Body of pancreas (tissue), 4 donors: ENCODE measurements at regions not wholly inside any gene's neighbourhood (a gene's known extent, or its start where the extent isn't known, plus 50 kb on each side); places are given as distances from the start of the nearest gene placed in this dataset.

Experiments used
- ATAC-seq: fragments of 150-250 bp; one replicate; pipeline ENCODE4 v1.9.1; 2016
- DNase-seq, 4 donors: peaks; one replicate each; pipeline ENCODE4 v3.0.0-alpha.2; 2019
- H3K27ac ChIP-seq, 4 donors: fragments of 200-600 bp; sonication (generic); 1 replicate in 3 of 4; 2 replicates in 1 of 4; pipeline versions ENCODE4 v1.5.1 to v1.6.1; 2016 to 2019; ENCODE audit warnings: mild to moderate bottlenecking in 1 of 4, mixed read lengths in 1 of 4, moderate library complexity in 1 of 4
- H3K27me3 ChIP-seq, 2 donors: fragments of 200-600 bp; sonication (generic); one replicate each; pipeline ENCODE4 v1.6.0; 2016; ENCODE audit warnings: mild to moderate bottlenecking in 1 of 2
- H3K36me3 ChIP-seq, 2 donors: fragments of 200-600 bp; sonication (generic); replicated peaks in 1 of 2; 2 replicates each; pipeline ENCODE4 v1.5.1; 2016; ENCODE audit warnings: low read depth in 2 of 2; ENCODE audit not compliant: insufficient read depth in 1 of 2
- H3K4me1 ChIP-seq: fragments of 200-600 bp; sonication (generic); one replicate; pipeline ENCODE4 v1.6.0; 2016
- H3K4me3 ChIP-seq, 2 donors: fragments of 200-600 bp; sonication (generic); 1 replicate in 1 of 2; 2 replicates in 1 of 2; pipeline ENCODE4 v1.5.1; 2016 to 2019
- H3K9me3 ChIP-seq, 3 donors: fragments of 200-600 bp; sonication (generic); 1 replicate in 2 of 3; 2 replicates in 1 of 3; pipeline ENCODE4 v1.5.1; 2016
- POLR2A ChIP-seq, 3 donors: fragments of 450-650 bp; IDR thresholded peaks; one replicate each; pipeline ENCODE4 v1.6.1; 2016; ENCODE audit warnings: antibody characterized with exemption in 3 of 3, mild to moderate bottlenecking in 2 of 3
- WGBS, 2 donors: methylation state at CpG; one replicate each; pipeline ENCODE4 v1.1.5; 2017; 5-methylcytosine and 5-hydroxymethylcytosine counted together
- intact Hi-C: fragments of 100-400 bp; cut with DNase I; formaldehyde crosslinking; loops from one replicate; pipeline ENCODE4 v1.15.1; 2023
- TF ChIP-seq, protein P1 (sequence below), 7 experiments: fragments of 450-650 bp in 4 of 7; fragments of 200-600 bp in 3 of 7; sonication (generic) in 3 of 7; IDR thresholded peaks; one replicate each; pipeline ENCODE4 v1.5.1; 2016 to 2019; ENCODE audit warnings: antibody characterized with exemption in 7 of 7

DNA sequence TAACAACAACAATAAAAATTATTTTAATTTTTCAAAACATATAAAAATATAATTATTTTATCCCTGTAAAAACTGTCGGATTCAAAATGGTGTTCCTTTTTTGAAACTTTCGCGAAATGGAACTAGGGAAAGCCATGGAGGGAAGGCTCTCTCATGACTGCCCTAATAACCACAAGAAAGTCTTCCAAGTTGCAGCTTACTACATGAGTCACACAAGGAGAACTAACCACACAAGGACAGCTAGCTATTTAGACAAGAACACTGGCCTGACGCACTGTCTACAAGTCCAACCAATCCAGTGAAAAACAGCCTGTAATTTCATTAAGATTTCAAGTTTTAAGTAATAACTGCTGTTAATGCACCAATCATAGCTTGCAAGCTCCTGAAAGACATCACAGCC is 319.2 kb upstream of the PCDH9 start:
- Histone ChIP-seq H3K36me3 (no peaks in the 10 kb centered on the region), H3K27ac (no peak overlapping the region), H3K4me3 (no peak overlapping the region), H3K4me1 (no peaks in the 10 kb centered on the region), H3K27me3 (no peaks in the 10 kb centered on the region), H3K9me3 (no peaks in the 10 kb centered on the region)
- 68 to 71% methylated on average over 4 of the region's 4 CpGs for WGBS, 2 donors
- intact Hi-C loops = no loop called here
- ATAC-seq (no peak), DNase-seq (no peak)
- TF ChIP-seq POLR2A (IDR thresholded peaks at IDR 0.05) = no peak
- TF ChIP-seq, protein P1, sequence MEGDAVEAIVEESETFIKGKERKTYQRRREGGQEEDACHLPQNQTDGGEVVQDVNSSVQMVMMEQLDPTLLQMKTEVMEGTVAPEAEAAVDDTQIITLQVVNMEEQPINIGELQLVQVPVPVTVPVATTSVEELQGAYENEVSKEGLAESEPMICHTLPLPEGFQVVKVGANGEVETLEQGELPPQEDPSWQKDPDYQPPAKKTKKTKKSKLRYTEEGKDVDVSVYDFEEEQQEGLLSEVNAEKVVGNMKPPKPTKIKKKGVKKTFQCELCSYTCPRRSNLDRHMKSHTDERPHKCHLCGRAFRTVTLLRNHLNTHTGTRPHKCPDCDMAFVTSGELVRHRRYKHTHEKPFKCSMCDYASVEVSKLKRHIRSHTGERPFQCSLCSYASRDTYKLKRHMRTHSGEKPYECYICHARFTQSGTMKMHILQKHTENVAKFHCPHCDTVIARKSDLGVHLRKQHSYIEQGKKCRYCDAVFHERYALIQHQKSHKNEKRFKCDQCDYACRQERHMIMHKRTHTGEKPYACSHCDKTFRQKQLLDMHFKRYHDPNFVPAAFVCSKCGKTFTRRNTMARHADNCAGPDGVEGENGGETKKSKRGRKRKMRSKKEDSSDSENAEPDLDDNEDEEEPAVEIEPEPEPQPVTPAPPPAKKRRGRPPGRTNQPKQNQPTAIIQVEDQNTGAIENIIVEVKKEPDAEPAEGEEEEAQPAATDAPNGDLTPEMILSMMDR (IDR thresholded peaks at IDR 0.05) = no peak

GRCh38 chr13:67538906-67539305 is 308.8 kb upstream of the PCDH9 start:
- Histone ChIP-seq H3K27ac (no peak overlapping the region), H3K27me3 (no peaks in the 10 kb centered on the region), H3K36me3 (no peaks in the 10 kb centered on the region), H3K4me1 (no peaks in the 10 kb centered on the region), H3K9me3 (no peaks in the 10 kb centered on the region), H3K4me3 (no peak overlapping the region)
- ATAC-seq = no peak
- TF ChIP-seq POLR2A (IDR thresholded peaks at IDR 0.05) = no peak
- TF ChIP-seq, protein P1 (IDR thresholded peaks at IDR 0.05) = no peak
- intact Hi-C loops = no loop called here
- WGBS, 2 donors = 32 to 46% methylated on average over 1 of the region's 1 CpG
- DNase-seq = no peak

DNA sequence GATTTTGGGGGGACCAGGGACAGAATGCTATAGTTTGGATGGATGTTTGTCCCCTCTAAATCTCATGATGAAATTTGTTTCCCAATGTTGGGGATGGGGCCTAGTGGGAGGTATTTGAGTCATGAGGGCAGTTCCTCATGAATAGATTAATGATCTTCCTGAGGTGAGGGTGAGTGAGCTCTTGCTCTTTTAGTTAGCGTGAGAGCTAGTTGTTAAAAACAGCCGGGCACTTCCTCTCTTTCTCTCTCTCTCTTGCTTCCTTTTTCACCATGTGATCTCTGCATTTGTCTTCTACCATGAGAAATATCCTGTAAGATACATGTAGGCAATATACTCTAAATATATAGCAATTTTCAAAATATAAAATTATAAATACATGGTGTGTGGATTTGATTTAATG is 290.8 kb upstream of the PCDH9 start:
- whole genome bisulfite sequencing, 2 donors = 41 to 56% methylated on average over 2 of the region's 2 CpGs
- Histone ChIP-seq H3K27me3 (no peaks in the 10 kb centered on the region), H3K27ac (no peak overlapping the region), H3K9me3 (no peaks in the 10 kb centered on the region), H3K4me3 (no peak overlapping the region), H3K36me3 (no peaks in the 10 kb centered on the region), H3K4me1 (no peaks in the 10 kb centered on the region)
- TF ChIP-seq, protein P1 (IDR thresholded peaks at IDR 0.05) = no peak
- TF ChIP-seq POLR2A (IDR thresholded peaks at IDR 0.05) = no peak
- ATAC-seq = no peak
- intact Hi-C loops = no loop called here
- DNase-seq = no peak

- no peak overlapping the region for H3K4me3 ChIP-seq
- ATAC-seq (no peak), DNase-seq (no peak)
- no peaks in the 10 kb centered on the region for H3K36me3 ChIP-seq
- H3K27ac ChIP-seq = no peak overlapping the region
- intact Hi-C loops = no loop called here
- H3K9me3 ChIP-seq = no peaks in the 10 kb centered on the region
- H3K27me3 ChIP-seq = no peaks in the 10 kb centered on the region
- WGBS, 2 donors = 21 to 29% methylated on average over 1 of the region's 1 CpG
- no peaks in the 10 kb centered on the region for H3K4me1 ChIP-seq
- TF ChIP-seq, protein P1 (IDR thresholded peaks at IDR 0.05) = no peak
- TF ChIP-seq POLR2A (IDR thresholded peaks at IDR 0.05) = no peak
These were observed 289.2 kb upstream of the PCDH9 start for GRCh38 chr13:67519356-67519755.

DNA sequence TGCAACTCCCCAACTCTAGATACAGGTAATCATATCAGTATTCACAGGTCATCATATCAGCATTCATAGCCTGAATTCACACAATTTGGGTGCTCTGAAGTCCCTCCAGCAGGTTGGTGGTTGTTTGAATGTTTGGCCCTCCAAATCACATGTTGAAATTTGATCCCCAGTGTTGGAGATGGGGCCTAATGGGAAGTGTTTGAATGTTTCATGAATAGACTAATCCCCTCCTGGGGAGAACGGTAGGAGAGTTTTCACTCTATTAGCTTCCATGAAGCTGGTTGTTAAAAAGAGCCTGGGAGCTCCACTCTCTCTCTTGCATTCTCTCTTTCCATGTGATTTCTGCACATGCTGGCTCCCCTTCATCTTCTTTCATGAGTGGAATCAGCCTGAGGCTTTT is 288.6 kb upstream of the PCDH9 start:
- Histone ChIP-seq H3K4me3 (no peak overlapping the region), H3K27ac (no peak overlapping the region), H3K4me1 (no peaks in the 10 kb centered on the region), H3K9me3 (no peaks in the 10 kb centered on the region), H3K27me3 (no peaks in the 10 kb centered on the region), H3K36me3 (no peaks in the 10 kb centered on the region)
- ATAC-seq = no peak
- WGBS, 2 donors = 14 to 19% methylated on average over 1 of the region's 1 CpG
- intact Hi-C loops = no loop called here
- no peak for DNase-seq
- TF ChIP-seq, protein P1 (IDR thresholded peaks at IDR 0.05) = no peak
- no peak for TF ChIP-seq POLR2A (IDR thresholded peaks at IDR 0.05)
